AG09309 (cell line): ENCODE measurements at regions not wholly inside any gene's neighbourhood (a gene's known extent, or its start where the extent isn't known, plus 50 kb on each side); places are given as distances from the start of the nearest gene placed in this dataset.

Experiments used
- DNase-seq: peaks from one replicate; pipeline ENCODE4 v3.0.0-alpha.2; 2010; ENCODE audit warnings: low read depth
- H3K4me3 ChIP-seq: 2 replicates; pipeline ENCODE4 v1.5.1; 2011; ENCODE audit warnings: mild to moderate bottlenecking, low read depth, low read length, moderate library complexity; ENCODE audit not compliant: control insufficient read depth
- TF ChIP-seq, protein P1 (sequence below): IDR thresholded peaks from 2 replicates; pipeline ENCODE4 v1.5.1; 2011; ENCODE audit warnings: mild to moderate bottlenecking, low read depth, low read length, inconsistent platforms; ENCODE audit not compliant: insufficient read depth, control insufficient read depth; ENCODE audit errors: missing control alignments

- TF ChIP-seq, protein P1, sequence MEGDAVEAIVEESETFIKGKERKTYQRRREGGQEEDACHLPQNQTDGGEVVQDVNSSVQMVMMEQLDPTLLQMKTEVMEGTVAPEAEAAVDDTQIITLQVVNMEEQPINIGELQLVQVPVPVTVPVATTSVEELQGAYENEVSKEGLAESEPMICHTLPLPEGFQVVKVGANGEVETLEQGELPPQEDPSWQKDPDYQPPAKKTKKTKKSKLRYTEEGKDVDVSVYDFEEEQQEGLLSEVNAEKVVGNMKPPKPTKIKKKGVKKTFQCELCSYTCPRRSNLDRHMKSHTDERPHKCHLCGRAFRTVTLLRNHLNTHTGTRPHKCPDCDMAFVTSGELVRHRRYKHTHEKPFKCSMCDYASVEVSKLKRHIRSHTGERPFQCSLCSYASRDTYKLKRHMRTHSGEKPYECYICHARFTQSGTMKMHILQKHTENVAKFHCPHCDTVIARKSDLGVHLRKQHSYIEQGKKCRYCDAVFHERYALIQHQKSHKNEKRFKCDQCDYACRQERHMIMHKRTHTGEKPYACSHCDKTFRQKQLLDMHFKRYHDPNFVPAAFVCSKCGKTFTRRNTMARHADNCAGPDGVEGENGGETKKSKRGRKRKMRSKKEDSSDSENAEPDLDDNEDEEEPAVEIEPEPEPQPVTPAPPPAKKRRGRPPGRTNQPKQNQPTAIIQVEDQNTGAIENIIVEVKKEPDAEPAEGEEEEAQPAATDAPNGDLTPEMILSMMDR = no peak
- H3K4me3 ChIP-seq = no peak overlapping the region
- DNase-seq = no peak
Observed at GRCh38 chr9:82726424-82727276, 336.3 kb downstream of the RASEF start.

DNA sequence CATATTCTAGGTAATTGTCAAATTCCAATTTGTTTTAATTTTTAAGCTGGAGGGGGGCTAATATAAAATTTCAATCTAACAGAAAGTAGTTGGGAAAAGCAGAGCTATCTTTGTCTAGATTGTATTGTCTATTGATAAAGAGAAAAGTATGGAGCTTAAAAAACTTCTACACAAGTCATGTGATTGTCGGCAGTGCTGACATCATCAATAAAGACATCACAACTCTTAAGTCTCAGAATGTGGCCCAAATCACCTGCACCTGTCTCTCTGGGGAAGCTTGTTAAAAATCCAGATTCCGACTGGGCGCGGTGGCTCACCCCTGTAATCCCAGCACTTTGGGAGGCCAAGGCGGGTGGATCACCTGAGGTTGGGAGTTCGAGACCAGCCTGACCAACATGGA, 333.8 kb downstream of the RASEF start:
- TF ChIP-seq, protein P1 = no peak
- DNase-seq = no peak
- no peak overlapping the region for H3K4me3 ChIP-seq

DNA sequence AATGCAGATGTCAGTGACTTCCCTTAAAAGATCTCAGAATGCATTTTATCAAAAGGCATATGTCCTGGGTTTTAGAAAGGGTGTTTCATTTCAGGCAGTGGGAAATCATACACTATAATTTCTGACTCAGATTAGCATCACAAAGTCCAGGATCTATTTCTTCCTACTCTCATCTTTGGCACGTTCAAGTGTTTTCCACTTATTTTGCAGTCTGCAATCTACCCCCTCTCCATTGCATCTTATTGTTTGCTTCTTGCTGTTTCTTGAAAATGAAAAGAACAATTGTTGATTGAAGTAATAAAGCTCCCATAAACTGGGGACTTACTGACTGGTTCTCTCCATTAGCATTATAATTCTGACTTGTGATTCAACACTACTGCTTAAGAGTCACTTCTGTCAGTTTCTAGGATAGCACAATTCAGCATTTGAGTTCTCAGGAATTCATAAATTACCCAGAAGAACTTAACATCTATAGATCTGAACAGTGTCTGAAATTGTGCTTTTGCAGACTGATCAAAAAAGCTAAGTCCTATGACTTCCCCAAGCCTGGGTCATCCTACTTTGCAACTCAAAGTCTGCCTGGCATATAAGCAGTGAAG, 332.9 kb downstream of the RASEF start:
- no peak for DNase-seq
- TF ChIP-seq, protein P1 = no peak

DNA sequence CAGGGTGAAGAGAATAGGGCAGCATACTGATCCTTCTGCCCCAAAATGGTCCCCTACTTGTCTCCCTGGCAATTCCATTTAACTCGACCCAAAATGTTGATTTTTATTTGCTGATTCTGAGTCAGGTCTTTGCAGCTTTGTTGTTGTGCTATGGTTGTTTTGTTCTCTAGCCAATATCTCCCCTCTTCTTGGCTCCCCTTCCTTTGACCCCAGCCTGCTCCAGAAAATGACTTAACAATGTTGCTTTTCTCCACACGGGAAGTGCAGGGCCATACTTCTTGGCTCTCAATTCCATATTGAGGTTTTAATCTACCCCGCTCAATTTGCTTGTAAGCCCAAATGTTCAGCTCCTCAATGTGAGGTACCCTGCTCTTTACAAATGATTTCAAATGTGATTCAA, 330.0 kb downstream of the RASEF start:
- H3K4me3 ChIP-seq = no peak overlapping the region
- DNase-seq = no peak
- TF ChIP-seq, protein P1 = no peak

More for the DNA sequence above, 332.9 kb downstream of the RASEF start:
- no peak overlapping the region for H3K4me3 ChIP-seq

DNA sequence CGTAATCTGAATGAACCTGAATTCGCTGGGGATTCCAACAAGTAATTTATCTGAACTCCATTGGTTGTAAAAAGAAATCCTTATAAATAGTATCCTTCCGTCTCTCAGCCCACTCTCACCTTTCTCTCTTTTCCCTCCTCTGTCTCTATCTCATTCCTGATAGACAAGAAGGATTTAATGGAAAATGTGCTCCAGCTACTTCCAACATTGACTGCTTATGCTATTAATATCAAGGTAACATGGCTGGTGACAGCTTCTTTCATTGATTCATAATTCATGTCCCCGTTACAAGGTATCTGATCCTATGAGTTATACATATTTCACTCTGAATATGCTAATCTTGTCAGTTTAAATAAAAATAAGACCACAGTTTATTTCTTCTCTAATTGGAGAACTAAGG, 326.8 kb downstream of the RASEF start:
- TF ChIP-seq, protein P1 = no peak
- no peak for DNase-seq
- no peak overlapping the region for H3K4me3 ChIP-seq

DNA sequence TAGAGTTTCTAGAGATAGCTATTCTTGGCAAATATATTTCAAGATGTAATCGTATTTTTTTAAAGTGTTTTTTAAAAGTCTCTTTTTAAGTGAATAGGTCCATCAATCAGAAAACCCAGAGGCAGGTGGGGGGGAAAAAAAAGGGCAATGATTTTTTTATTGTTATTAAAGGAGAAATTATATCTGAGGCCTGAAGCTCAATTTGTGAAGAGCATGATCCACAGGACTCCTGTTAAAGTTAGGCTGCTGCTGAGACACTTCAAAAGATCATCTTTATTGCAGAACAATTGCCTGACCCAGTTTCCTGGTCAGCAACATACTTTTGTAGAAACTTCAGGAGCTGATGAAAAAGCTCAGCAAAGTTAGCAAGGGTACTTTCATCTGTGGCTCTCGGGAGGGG, 326.2 kb downstream of the RASEF start:
- H3K4me3 ChIP-seq = no peak overlapping the region
- TF ChIP-seq, protein P1 = no peak
- no peak for DNase-seq
